ENCODE measurements at regions not wholly inside any gene's neighbourhood (a gene's known extent, or its start where the extent isn't known, plus 50 kb on each side); places are given as distances from the start of the nearest gene placed in this dataset.

- DNase-seq (ENCODE audit: extremely low spot score, insufficient read length, low read depth) (no peak), FAIRE-seq (no peak)
Measured at GRCh38 chr11:127114035-127114434, 113.5 kb upstream of the KIRREL3 start.

GRCh38 chr11:127110542-127110941 lies 110.0 kb upstream of the KIRREL3 start:
- DNase-seq (ENCODE audit: extremely low spot score, insufficient read length, low read depth): no peak
- FAIRE-seq: no peak

- FAIRE-seq: no peak
- DNase-seq (ENCODE audit: extremely low spot score, insufficient read length, low read depth): no peak
Measured at GRCh38 chr11:127109796-127110480, 109.4 kb upstream of the KIRREL3 start.

- FAIRE-seq: no peak
- no peak for DNase-seq (ENCODE audit: extremely low spot score, insufficient read length, low read depth)
Measured at GRCh38 chr11:127108838-127109237, 108.3 kb upstream of the KIRREL3 start.

- FAIRE-seq: no peak
- DNase-seq (ENCODE audit: extremely low spot score, insufficient read length, low read depth): no peak
Measured at GRCh38 chr11:127106938-127107337, 106.4 kb upstream of the KIRREL3 start.

- no peak for DNase-seq (ENCODE audit: extremely low spot score, insufficient read length, low read depth)
- no peak for FAIRE-seq
Measured at GRCh38 chr11:127105593-127106541, 105.3 kb upstream of the KIRREL3 start.

- DNase-seq (ENCODE audit: extremely low spot score, insufficient read length, low read depth): no peak
- FAIRE-seq: no peak
Measured at GRCh38 chr11:127103586-127104388, 103.2 kb upstream of the KIRREL3 start.

- DNase-seq (ENCODE audit: extremely low spot score, insufficient read length, low read depth) (no peak), FAIRE-seq (no peak)
Measured at GRCh38 chr11:127098684-127099083, 98.1 kb upstream of the KIRREL3 start.

GRCh38 chr11:127080735-127081134 lies 80.2 kb upstream of the KIRREL3 start:
- no peak for DNase-seq (ENCODE audit: extremely low spot score, insufficient read length, low read depth)
- FAIRE-seq: no peak

GRCh38 chr11:127075758-127076157 lies 75.2 kb upstream of the KIRREL3 start:
- DNase-seq (ENCODE audit: extremely low spot score, insufficient read length, low read depth): no peak

GRCh38 chr11:127074151-127074761 lies 73.7 kb upstream of the KIRREL3 start:
- peak; percentile 72 for FAIRE-seq
- DNase-seq (ENCODE audit: extremely low spot score, insufficient read length, low read depth): peak; percentile 43

More at GRCh38 chr11:127075758-127076157, 75.2 kb upstream of the KIRREL3 start:
- no peak for FAIRE-seq

- FAIRE-seq (no peak), DNase-seq (ENCODE audit: extremely low spot score, insufficient read length, low read depth) (no peak)
Measured at GRCh38 chr11:127073621-127074020, 73.1 kb upstream of the KIRREL3 start.

GRCh38 chr11:127071606-127072005 lies 71.0 kb upstream of the KIRREL3 start:
- DNase-seq (ENCODE audit: extremely low spot score, insufficient read length, low read depth): no peak

GRCh38 chr11:127070808-127071207 lies 70.2 kb upstream of the KIRREL3 start:
- FAIRE-seq: no peak

More at GRCh38 chr11:127071606-127072005, 71.0 kb upstream of the KIRREL3 start:
- FAIRE-seq: no peak

GRCh38 chr11:127066401-127067090 lies 66.0 kb upstream of the KIRREL3 start:
- FAIRE-seq (no peak), DNase-seq (ENCODE audit: extremely low spot score, insufficient read length, low read depth) (no peak)

More at GRCh38 chr11:127070808-127071207, 70.2 kb upstream of the KIRREL3 start:
- DNase-seq (ENCODE audit: extremely low spot score, insufficient read length, low read depth): no peak

GRCh38 chr11:127063241-127063640 lies 62.7 kb upstream of the KIRREL3 start:
- no peak for DNase-seq (ENCODE audit: extremely low spot score, insufficient read length, low read depth)
- no peak for FAIRE-seq

- FAIRE-seq: no peak
- DNase-seq (ENCODE audit: extremely low spot score, insufficient read length, low read depth): no peak
Measured at GRCh38 chr11:127061947-127062346, 61.4 kb upstream of the KIRREL3 start.

- no peak for FAIRE-seq
- DNase-seq (ENCODE audit: extremely low spot score, insufficient read length, low read depth): no peak
Measured at GRCh38 chr11:127059750-127060149, 59.2 kb upstream of the KIRREL3 start.

- DNase-seq (ENCODE audit: extremely low spot score, insufficient read length, low read depth): no peak
- no peak for FAIRE-seq
Measured at GRCh38 chr11:127059286-127059685, 58.7 kb upstream of the KIRREL3 start.

Data from GM18507 (cell line).